ENCODE measurements at regions not wholly inside any gene's neighbourhood (a gene's known extent, or its start where the extent isn't known, plus 50 kb on each side); places are given as distances from the start of the nearest gene placed in this dataset.

DNA sequence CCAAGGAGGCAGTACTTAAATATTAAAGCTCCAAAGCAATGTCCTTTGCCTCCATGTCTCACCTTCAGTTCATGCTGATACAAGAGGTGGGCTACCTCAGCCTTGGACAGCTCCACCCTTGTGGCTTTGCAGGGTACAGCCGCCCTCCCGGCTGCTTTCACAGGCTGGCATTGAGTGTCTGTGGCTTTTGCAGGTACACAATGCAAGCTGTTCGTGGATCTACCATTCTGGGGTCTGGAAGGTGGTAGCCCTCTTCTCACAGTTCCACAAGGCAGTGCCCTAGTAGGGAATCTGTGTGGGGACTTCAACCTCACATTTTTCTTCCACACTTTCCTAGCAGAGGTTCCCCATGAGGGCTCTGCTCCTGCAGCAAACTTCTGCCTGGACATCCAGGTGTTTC lies 324.8 kb downstream of the COL11A1 start:
- TF ChIP-seq POLR2A (IDR thresholded peaks at IDR 0.05; ENCODE audit: extremely low read depth, insufficient read length): no peak
- no peak for TF ChIP-seq MYC (IDR thresholded peaks at IDR 0.05; ENCODE audit: low read depth, low read length)
- TF ChIP-seq, protein P1, sequence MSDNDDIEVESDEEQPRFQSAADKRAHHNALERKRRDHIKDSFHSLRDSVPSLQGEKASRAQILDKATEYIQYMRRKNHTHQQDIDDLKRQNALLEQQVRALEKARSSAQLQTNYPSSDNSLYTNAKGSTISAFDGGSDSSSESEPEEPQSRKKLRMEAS (IDR thresholded peaks at IDR 0.05; ENCODE audit: low read depth, low read length): no peak
- TF ChIP-seq, protein P2, sequence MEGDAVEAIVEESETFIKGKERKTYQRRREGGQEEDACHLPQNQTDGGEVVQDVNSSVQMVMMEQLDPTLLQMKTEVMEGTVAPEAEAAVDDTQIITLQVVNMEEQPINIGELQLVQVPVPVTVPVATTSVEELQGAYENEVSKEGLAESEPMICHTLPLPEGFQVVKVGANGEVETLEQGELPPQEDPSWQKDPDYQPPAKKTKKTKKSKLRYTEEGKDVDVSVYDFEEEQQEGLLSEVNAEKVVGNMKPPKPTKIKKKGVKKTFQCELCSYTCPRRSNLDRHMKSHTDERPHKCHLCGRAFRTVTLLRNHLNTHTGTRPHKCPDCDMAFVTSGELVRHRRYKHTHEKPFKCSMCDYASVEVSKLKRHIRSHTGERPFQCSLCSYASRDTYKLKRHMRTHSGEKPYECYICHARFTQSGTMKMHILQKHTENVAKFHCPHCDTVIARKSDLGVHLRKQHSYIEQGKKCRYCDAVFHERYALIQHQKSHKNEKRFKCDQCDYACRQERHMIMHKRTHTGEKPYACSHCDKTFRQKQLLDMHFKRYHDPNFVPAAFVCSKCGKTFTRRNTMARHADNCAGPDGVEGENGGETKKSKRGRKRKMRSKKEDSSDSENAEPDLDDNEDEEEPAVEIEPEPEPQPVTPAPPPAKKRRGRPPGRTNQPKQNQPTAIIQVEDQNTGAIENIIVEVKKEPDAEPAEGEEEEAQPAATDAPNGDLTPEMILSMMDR (IDR thresholded peaks at IDR 0.05; ENCODE audit: low read depth, low read length): no peak

DNA sequence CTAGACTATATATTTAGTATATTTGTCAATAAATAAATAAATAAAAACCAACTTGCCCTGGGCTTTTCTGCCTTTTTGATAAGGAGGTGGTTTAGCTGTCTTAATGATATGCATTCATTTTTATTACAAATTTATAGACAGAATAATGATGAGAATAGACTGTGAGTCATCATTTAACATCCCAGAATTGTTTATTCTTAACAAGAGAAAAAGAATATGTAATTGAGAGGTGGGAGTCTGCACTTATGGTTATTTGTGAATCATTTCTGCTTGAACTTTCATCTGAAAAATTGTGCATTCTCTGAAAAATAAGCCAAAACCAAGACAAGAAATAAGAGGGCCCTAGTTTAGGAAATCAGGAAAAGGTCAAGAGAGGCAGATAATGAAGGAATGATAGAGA lies 326.2 kb downstream of the COL11A1 start:
- no peak for DNase-seq (ENCODE audit: low read depth)
- TF ChIP-seq, protein P2 (IDR thresholded peaks at IDR 0.05; ENCODE audit: low read depth, low read length): no peak
- TF ChIP-seq, protein P1 (IDR thresholded peaks at IDR 0.05; ENCODE audit: low read depth, low read length): no peak
- TF ChIP-seq POLR2A (IDR thresholded peaks at IDR 0.05; ENCODE audit: extremely low read depth, insufficient read length) (no peak), MYC (IDR thresholded peaks at IDR 0.05; ENCODE audit: low read depth, low read length) (no peak)
- H3K4me3 ChIP-seq (ENCODE audit: low read depth, low read length): no peak overlapping the region

More for the DNA sequence above, 324.8 kb downstream of the COL11A1 start:
- no peak overlapping the region for H3K4me3 ChIP-seq (ENCODE audit: low read depth, low read length)
- no peak for DNase-seq (ENCODE audit: low read depth)

DNA sequence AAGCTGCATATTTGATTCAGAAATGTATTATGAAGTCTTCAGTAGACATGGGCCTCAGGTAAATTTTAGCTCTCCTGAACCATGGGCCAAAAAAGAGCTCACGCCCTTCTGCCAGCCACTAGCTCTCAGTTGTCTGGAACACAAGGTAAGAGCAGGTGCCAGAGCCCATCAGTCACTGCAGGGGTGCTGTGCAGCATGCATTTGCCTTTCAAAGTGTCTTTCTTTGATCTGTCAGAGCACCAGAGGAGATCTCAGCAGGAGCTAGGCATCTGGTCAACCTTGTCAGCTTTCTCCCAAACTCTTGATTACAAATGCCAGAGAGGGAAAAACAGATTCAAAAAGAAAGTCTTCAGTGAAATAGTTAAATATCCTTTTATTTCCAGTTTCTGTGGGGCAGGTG lies 332.3 kb downstream of the COL11A1 start:
- no peak overlapping the region for H3K4me3 ChIP-seq (ENCODE audit: low read depth, low read length)
- no peak for DNase-seq (ENCODE audit: low read depth)
- TF ChIP-seq MYC (IDR thresholded peaks at IDR 0.05; ENCODE audit: low read depth, low read length) (no peak), POLR2A (IDR thresholded peaks at IDR 0.05; ENCODE audit: extremely low read depth, insufficient read length) (no peak)
- TF ChIP-seq, protein P2 (IDR thresholded peaks at IDR 0.05; ENCODE audit: low read depth, low read length): no peak

DNA sequence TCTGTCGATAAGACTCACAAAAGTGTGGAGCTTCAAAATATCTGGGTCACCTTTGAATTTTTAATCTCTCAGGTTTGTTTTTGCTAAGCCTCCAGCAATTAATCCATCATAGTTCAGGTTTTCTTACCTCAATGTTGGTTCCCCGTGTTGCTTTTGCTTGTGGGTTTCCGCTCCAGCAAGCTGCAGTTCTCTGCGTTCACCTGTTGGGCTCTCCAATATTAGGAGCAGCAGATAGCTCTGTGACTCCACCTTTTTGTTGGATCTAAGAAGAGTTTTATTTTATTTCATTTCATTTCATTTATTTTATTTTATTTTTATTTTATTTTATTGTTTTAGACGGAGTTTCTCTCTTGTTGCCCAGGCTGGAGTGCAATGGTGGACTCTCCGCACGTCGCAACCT lies 335.5 kb downstream of the COL11A1 start:
- TF ChIP-seq, protein P1 (IDR thresholded peaks at IDR 0.05; ENCODE audit: low read depth, low read length): no peak
- no peak for TF ChIP-seq MYC (IDR thresholded peaks at IDR 0.05; ENCODE audit: low read depth, low read length)

DNA sequence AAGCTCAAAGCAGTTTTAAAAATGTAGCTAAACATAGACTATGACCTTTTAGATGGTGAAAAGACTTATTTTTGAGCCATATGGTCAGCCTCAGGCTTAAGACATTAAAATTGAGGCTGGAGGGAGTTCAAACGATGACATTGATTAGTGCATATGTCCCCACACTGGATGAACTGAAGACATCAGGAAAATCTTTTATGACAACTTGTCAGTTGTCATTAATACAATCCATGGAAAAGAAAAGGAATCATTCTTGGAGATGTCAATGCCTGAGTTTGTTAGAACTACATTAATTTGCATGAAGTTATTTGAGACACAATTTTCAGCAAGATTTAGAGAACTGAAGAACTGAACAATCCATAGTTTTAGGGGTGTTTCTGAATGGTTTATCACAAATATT lies 349.9 kb downstream of the COL11A1 start:
- TF ChIP-seq MYC (IDR thresholded peaks at IDR 0.05; ENCODE audit: low read depth, low read length) (no peak), POLR2A (IDR thresholded peaks at IDR 0.05; ENCODE audit: extremely low read depth, insufficient read length) (no peak)
- TF ChIP-seq, protein P1 (IDR thresholded peaks at IDR 0.05; ENCODE audit: low read depth, low read length): no peak
- TF ChIP-seq, protein P2 (IDR thresholded peaks at IDR 0.05; ENCODE audit: low read depth, low read length): no peak
- H3K4me3 ChIP-seq (ENCODE audit: low read depth, low read length): no peak overlapping the region
- no peak for DNase-seq (ENCODE audit: low read depth)

More for the DNA sequence above, 335.5 kb downstream of the COL11A1 start:
- H3K4me3 ChIP-seq (ENCODE audit: low read depth, low read length): no peak overlapping the region
- no peak for DNase-seq (ENCODE audit: low read depth)

DNA sequence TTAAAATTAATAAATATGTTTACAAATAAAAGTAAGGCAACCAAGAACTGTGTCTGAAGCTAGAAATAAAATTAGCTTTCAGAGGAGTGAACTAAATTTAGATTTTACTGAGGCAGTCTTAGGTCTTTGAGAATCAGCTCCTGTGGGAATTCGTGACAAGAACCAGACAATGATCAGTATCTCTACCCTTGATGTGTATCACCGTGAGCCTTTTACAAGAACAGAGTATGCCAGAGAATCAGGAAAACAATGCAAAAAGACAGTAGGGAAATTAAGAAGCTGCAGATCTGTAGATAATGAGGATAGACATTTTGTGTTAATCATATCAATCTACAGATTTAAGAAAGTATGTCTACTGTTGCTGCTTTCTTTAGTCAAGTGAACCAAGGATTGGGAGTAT lies 351.0 kb downstream of the COL11A1 start:
- TF ChIP-seq, protein P1 (IDR thresholded peaks at IDR 0.05; ENCODE audit: low read depth, low read length): no peak
- TF ChIP-seq, protein P2 (IDR thresholded peaks at IDR 0.05; ENCODE audit: low read depth, low read length): no peak
- TF ChIP-seq POLR2A (IDR thresholded peaks at IDR 0.05; ENCODE audit: extremely low read depth, insufficient read length) (no peak), MYC (IDR thresholded peaks at IDR 0.05; ENCODE audit: low read depth, low read length) (no peak)
- no peak overlapping the region for H3K4me3 ChIP-seq (ENCODE audit: low read depth, low read length)
- no peak for DNase-seq (ENCODE audit: low read depth)

Measured in NB4 (cell line).